GM12874 (cell line): ENCODE measurements at regions not wholly inside any gene's neighbourhood (a gene's known extent, or its start where the extent isn't known, plus 50 kb on each side); places are given as distances from the start of the nearest gene placed in this dataset.

ENCODE experiments used
- TF ChIP-seq, protein P1 (sequence below): IDR thresholded peaks from 2 replicates; pipeline ENCODE4 v1.5.1; 2011; ENCODE audit warnings: low read depth, mild to moderate bottlenecking, control low read depth, low read length, moderate library complexity; ENCODE audit not compliant: insufficient read depth

DNA sequence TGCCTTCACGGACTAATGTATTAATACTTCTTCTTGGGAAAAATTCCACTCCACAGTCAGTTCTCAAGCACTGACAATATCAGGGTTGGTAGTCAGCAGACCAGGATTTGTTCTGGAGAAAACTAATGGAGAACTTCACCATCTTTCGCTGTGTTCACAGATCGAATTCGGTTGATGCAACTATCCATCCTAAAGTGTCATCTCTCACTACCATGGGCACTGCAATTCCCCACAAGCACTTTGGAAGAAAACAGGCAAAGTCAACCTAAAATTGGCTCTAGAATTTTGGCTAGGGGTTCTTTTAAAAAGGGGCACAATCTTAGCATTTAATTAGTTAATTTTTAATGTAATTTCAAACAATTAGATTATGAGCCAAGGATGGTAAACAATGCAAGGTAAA is 164.4 kb downstream of the HGF start:
- TF ChIP-seq, protein P1, sequence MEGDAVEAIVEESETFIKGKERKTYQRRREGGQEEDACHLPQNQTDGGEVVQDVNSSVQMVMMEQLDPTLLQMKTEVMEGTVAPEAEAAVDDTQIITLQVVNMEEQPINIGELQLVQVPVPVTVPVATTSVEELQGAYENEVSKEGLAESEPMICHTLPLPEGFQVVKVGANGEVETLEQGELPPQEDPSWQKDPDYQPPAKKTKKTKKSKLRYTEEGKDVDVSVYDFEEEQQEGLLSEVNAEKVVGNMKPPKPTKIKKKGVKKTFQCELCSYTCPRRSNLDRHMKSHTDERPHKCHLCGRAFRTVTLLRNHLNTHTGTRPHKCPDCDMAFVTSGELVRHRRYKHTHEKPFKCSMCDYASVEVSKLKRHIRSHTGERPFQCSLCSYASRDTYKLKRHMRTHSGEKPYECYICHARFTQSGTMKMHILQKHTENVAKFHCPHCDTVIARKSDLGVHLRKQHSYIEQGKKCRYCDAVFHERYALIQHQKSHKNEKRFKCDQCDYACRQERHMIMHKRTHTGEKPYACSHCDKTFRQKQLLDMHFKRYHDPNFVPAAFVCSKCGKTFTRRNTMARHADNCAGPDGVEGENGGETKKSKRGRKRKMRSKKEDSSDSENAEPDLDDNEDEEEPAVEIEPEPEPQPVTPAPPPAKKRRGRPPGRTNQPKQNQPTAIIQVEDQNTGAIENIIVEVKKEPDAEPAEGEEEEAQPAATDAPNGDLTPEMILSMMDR: no peak

DNA sequence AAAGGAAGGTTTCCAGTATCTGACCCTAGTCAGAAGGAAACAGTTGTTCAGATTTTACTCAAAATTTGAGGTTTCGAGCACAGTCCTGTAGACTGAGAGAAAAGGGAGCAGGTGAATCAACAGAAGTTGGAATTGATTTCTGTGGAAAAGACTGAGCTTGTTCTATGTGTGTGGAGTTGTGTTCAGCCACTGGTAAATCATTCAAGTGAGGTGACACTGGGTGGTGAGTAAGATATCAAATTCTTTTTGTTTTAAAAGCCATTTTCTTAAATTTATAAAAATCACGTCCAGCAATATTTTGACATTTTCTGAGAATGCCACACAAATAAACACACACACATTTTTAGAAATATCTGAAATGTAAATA is 165.1 kb downstream of the HGF start:
- TF ChIP-seq, protein P1: no peak

DNA sequence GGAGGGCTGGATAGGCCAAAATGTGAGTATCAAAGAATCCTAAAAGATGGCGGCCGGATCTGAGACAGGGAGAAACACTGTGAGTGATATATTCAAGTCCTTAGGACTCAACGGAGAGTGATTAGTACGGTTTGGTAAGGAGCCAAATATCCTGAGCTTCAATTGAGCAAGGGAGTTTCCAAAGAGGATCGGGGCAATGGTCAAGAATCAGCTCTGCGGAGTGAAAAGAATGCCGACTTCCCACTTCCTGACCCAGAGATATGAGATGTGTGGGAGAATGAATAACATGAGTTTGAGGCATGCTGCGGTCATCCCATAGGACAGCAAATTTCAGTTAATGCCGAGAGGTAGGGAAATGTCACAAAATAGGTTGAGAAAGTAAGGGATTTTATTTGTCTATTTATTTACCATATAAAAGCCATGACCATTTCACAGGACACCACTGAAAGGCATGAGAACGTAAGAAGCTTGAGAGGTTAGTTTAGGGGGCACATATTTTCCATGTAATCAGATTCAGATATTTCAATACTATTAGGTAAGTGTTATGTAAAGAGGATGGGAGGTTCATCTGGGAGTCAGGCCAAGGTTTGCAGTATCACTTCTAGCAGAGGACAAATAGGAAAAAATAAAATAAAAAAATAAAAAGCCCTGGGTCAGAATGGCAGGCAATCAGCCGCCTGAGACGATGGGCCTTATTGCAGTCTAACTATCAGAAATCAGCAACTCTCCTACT is 165.6 kb downstream of the HGF start:
- TF ChIP-seq, protein P1: no peak

DNA sequence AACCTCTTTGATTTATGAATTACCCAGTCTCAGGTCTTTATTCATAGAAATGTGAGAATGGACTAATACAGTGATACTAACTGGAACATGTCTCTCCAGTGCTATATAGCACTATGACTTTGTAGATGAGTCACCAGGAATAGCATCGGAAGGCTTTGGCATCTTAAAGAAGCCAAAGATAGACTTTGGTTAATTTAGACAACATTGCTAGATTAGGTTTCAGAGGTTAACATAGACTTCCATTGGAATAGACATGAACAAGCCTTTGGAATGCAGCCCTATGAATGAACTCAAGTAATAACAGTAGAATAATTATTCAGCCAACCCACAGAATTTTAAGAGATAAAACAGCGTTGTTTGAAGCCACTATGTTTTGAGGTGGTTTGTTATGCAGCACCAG is 169.2 kb downstream of the HGF start:
- TF ChIP-seq, protein P1: no peak

DNA sequence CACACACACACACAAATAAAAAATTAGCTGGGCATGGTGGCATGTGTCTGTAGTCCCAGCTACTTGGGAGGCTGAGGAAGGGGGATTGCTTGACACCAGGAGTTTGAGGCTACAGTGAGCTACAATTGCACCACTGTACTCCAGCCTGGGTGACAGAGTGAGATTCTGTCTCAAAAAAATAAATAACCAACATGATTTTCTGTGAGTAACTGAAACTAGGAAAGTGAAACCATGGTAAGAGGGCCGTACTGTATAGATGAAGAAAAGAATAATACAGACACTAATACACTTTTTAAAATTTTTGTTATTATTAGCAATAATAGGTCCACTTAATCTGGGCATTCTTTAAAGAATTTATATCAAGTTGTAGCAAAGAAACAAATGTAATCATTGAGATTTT is 170.9 kb downstream of the HGF start:
- TF ChIP-seq, protein P1: no peak

DNA sequence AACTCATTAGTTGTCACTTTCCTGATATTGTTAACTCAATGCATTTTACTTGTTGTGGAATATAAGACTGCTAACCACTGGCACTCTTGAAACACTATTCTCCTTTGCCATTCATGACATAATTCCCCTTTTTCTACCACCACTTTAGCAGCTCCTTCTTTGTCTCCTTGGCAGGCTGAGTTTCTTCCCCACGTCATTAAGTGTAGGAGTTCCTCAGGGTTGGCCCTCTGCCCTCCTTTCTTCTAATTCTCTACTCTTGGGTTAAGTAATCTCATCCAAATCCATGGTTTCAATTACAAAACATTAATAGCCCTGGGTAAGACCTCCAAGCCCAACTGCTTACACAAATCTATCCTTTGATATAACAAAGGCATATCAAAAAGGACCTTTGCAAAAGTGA is 175.1 kb downstream of the HGF start:
- TF ChIP-seq, protein P1: no peak

DNA sequence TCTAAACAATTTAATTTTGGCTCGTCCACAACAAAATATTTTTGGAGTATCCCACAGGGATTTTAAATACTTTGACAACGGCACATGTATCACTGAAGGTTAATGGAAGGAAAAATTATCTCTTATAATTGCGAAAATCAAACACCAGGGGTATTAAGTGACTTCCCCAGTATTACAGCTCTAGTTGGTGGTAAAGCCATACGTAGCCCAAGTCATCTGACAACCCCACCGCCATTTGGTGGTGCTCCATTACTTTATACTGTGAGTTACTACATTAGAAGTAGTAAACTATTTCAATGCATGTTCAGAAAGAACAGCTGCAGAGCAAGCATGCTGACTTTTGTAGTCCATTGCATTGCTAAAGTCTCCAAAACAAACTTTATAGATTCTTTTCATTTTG is 179.7 kb downstream of the HGF start:
- TF ChIP-seq, protein P1: no peak
